HAP-1 (cell line): ENCODE measurements at regions not wholly inside any gene's neighbourhood (a gene's known extent, or its start where the extent isn't known, plus 50 kb on each side); places are given as distances from the start of the nearest gene placed in this dataset.
"Not testable (repeated sequence)": the region's sequence is repeated elsewhere in the genome, so short reads cannot be mapped to it uniquely, and the experiment has no call there.

ENCODE experiments used
- DNase-seq, 2 experiments: peaks; one replicate each; pipeline ENCODE4 v3.0.0-alpha.2; 2016 to 2020; ENCODE audit warnings: low spot score in 2 of 2
- H3K27me3 ChIP-seq: fragments of 250-450 bp; sonication (Bioruptor Pico); 2 replicates; pipeline ENCODE4 v1.5.1; 2020; ENCODE audit warnings: low read depth, mild to moderate bottlenecking, moderate library complexity
- H3K36me3 ChIP-seq: fragments of 250-450 bp; sonication (Bioruptor Pico); replicated peaks from 2 replicates; pipeline ENCODE4 v1.5.1; 2020; ENCODE audit warnings: mild to moderate bottlenecking
- H3K4me1 ChIP-seq: fragments of 250-450 bp; sonication (Bioruptor Pico); 2 replicates; pipeline ENCODE4 v1.5.1; 2020; ENCODE audit warnings: mild to moderate bottlenecking
- H3K4me3 ChIP-seq: fragments of 250-450 bp; sonication (Bioruptor Pico); 2 replicates; pipeline ENCODE4 v1.5.1; 2020; ENCODE audit warnings: mild to moderate bottlenecking, moderate library complexity
- H3K9me3 ChIP-seq: fragments of 250-450 bp; sonication (Bioruptor Pico); 2 replicates; pipeline ENCODE4 v1.5.1; 2020; ENCODE audit warnings: mild to moderate bottlenecking, moderate library complexity
- in situ Hi-C: fragments of 300-500 bp; cut with MboI; formaldehyde crosslinking; loops from 3 replicates; pipeline ENCODE4 v1.14.3; 2020; ENCODE audit warnings: low sequenced_read_pairs, inconsistent platforms, mixed read lengths

DNA sequence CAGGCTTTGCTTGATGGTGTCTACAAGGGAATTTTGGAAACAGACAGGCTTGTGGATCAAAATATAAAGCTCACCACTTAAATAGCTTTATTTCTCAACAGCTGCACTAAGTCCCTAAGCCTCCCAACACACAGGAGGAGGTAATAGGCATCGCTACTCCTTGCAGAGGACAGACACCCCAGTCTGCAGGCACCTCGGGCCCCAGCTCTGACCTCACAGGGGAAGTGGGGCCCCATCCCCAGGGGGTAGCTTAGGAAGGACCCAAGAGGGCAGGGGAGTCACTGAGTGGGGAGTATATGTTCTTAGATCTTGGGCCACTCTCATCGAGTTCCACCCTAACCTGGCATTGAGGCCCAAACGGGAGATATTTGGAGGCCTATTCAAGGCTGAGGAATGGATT, 66.7 kb upstream of the XPA start:
- Histone ChIP-seq H3K27me3 (peaks cover 2% of the 10 kb centered on the region; the same call in 1 of the 2 replicates), H3K9me3 (no peaks in the 10 kb centered on the region), H3K36me3 (no peaks in the 10 kb centered on the region), H3K4me1 (no peaks in the 10 kb centered on the region), H3K4me3 (no peak overlapping the region)
- in situ Hi-C loops: no loop called here
- DNase-seq: no peak

GRCh38 chr9:97766092-97766491, 69.0 kb upstream of the XPA start:
- Histone ChIP-seq H3K27me3 (no peaks in the 10 kb centered on the region; the same call in 1 of the 2 replicates), H3K4me3 (no peak overlapping the region), H3K9me3 (no peaks in the 10 kb centered on the region), H3K4me1 (no peaks in the 10 kb centered on the region), H3K36me3 (no peaks in the 10 kb centered on the region)
- in situ Hi-C loops: no loop called here
- no peak for DNase-seq

DNA sequence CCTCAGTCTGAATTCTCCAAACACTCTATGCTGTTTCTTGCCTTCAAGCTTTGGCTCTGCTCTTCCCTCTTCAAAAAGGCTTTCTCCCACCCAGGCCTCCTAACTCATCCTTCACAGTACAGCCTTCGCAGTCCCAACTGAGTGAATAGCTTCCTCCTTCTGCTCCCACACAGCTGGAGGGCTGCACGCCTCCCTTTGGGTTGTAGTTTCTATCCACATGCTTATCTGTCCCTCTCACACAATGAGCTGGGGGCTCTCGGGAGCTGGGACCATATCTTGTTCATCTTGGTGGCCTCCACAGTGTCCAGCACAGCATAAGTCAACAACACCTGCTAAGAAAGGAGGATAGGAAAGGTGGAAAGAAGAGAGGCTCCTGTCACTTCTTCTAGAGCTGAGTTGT, 69.5 kb upstream of the XPA start:
- Histone ChIP-seq H3K36me3 (no peaks in the 10 kb centered on the region), H3K4me1 (no peaks in the 10 kb centered on the region), H3K4me3 (no peak overlapping the region), H3K27me3 (no peaks in the 10 kb centered on the region; the same call in 1 of the 2 replicates), H3K9me3 (no peaks in the 10 kb centered on the region)
- no peak for DNase-seq
- in situ Hi-C loops: no loop called here

- no peak overlapping the region for H3K4me3 ChIP-seq
- in situ Hi-C loops: no loop called here
- no peaks in the 10 kb centered on the region for H3K36me3 ChIP-seq
- no peaks in the 10 kb centered on the region; the same call in 1 of the 2 replicates for H3K27me3 ChIP-seq
- H3K9me3 ChIP-seq: no peaks in the 10 kb centered on the region
- DNase-seq: no peak
- H3K4me1 ChIP-seq: no peaks in the 10 kb centered on the region
Observed at GRCh38 chr9:97767891-97768290, 70.8 kb upstream of the XPA start.

DNA sequence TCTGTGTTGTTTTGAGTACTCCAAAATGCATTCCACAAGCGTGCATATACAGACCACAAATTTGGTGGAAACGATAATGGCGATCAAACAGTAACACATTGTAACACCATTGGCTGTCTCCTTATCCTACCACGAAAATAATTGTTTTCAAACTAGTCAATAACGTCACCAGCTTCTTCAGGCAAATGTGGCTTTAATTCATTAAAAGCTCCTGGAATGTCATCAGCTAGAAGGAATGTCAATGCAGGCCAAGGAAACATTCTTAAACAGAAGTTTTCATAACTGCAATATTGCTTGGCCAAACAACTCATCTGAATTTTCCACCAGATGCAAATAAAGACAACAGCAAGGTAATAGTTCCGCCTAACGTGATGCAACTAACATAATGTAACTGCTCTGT, 71.6 kb upstream of the XPA start:
- no peak for DNase-seq
- Histone ChIP-seq H3K27me3 (no peaks in the 10 kb centered on the region; the same call in 1 of the 2 replicates), H3K36me3 (no peaks in the 10 kb centered on the region), H3K4me3 (no peak overlapping the region), H3K9me3 (no peaks in the 10 kb centered on the region), H3K4me1 (no peaks in the 10 kb centered on the region)
- in situ Hi-C loops: no loop called here

DNA sequence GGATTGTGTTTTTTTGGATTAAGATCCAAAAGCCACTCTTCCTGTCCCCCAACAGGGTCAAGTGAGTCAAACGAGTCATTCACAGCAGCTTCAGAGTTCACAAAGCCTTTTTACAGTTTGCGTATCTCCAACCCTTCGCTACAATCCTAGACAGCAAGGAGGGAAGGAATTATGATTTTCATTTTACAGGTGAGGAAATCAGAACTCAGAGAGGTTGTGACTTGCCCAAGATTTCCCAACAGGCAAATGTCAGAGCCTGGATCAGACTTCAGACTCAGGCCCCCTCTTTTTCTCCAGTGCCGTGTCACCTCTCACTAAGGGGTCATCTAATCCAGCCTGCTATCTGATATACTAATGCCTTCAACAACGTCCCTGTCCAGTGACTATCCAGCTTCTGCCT, 72.1 kb upstream of the XPA start:
- no peaks in the 10 kb centered on the region for H3K36me3 ChIP-seq
- no peaks in the 10 kb centered on the region; the same call in 1 of the 2 replicates for H3K9me3 ChIP-seq
- H3K27me3 ChIP-seq: peaks cover 1% of the 10 kb centered on the region; the same call in 1 of the 2 replicates
- H3K4me1 ChIP-seq: no peaks in the 10 kb centered on the region
- no peak overlapping the region for H3K4me3 ChIP-seq
- no peak for DNase-seq
- in situ Hi-C loops: no loop called here

DNA sequence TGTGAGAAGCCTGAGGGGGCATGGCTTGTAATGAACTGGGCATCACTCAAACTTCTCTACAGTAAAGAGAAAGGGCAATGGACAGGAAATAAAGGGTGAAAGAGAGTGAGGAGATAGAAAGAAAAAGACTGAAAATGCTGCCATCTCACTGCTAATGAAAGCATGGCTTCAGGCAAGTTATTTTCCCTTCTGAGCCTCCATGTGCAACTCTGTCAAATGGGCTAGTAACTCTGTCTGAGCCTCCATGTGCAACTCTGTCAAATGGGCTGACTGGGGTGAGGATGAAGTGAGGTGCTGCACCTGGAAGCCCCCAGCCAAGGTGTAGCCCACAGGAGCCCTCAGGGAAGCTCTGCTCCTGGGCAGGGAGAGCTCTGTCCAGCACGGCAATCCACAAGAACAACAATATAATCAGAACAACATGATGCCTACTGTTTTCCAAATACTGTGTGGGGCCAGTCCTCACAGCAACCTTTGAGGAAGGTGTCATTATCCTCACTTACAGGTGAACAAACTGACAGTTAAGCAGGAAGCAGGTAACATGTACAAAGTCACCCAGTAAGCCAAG, 73.8 kb upstream of the XPA start:
- Histone ChIP-seq H3K27me3 (peaks cover 11% of the 10 kb centered on the region), H3K4me1 (no peaks in the 10 kb centered on the region), H3K36me3 (no peaks in the 10 kb centered on the region), H3K9me3 (no peaks in the 10 kb centered on the region; the same call in 1 of the 2 replicates), H3K4me3 (no peak overlapping the region)
- in situ Hi-C loops: no loop called here
- DNase-seq: no peak

DNA sequence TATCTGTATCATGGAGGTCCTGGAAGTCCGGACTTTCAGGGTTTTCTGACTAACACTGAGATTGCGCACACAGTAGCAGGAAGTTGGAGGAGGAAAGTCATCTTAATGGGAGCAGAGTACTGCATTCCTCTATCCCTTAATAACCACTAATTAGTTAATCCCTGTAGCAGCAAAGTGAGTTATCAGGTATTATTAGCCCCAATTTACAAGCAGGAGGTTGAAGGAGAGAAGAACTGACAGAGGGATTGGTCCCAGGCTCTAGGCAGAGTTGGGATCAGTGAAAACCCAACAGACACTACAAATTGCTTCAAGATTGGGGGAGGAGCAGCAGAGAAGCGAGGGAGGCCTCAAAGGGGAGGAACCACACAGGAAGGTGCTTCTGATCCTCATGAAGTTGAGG, 74.5 kb upstream of the XPA start:
- H3K27me3 ChIP-seq: peaks cover 11% of the 10 kb centered on the region
- no peak for DNase-seq
- H3K4me3 ChIP-seq: no peak overlapping the region
- in situ Hi-C loops: no loop called here
- H3K36me3 ChIP-seq: no peaks in the 10 kb centered on the region
- H3K4me1 ChIP-seq: no peaks in the 10 kb centered on the region
- H3K9me3 ChIP-seq: no peaks in the 10 kb centered on the region; the same call in 1 of the 2 replicates

DNA sequence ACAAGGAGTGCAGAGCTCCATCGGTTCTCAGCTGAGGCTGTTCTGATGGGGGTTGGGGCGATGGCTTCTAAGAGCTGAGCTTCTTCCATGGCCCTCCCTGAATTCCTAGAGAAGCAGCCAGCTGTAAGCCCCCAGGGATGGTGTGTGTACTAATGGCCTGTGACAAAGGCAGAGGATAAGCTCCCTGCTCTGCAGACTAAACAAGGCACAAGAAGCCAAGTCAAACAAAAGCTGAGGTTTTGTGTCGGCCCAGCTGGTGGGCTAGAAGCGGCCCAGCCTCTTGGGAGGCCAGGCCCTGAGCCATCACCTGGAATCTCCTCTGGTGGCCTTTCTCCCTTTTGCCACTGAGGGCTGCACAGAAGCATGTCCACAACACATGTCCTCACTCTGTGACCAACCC, 75.0 kb upstream of the XPA start:
- Histone ChIP-seq H3K4me1 (no peaks in the 10 kb centered on the region), H3K27me3 (peaks cover 11% of the 10 kb centered on the region), H3K4me3 (no peak overlapping the region), H3K9me3 (no peaks in the 10 kb centered on the region; the same call in 1 of the 2 replicates), H3K36me3 (no peaks in the 10 kb centered on the region)
- no peak for DNase-seq
- in situ Hi-C loops: no loop called here

- Histone ChIP-seq H3K4me3 (no peak overlapping the region), H3K36me3 (no peaks in the 10 kb centered on the region), H3K27me3 (peaks cover 11% of the 10 kb centered on the region), H3K9me3 (no peaks in the 10 kb centered on the region; the same call in none of the 2 replicates), H3K4me1 (no peaks in the 10 kb centered on the region)
- in situ Hi-C loops: no loop called here
- DNase-seq: no peak
Observed at GRCh38 chr9:97773091-97773490, 76.0 kb upstream of the XPA start.

DNA sequence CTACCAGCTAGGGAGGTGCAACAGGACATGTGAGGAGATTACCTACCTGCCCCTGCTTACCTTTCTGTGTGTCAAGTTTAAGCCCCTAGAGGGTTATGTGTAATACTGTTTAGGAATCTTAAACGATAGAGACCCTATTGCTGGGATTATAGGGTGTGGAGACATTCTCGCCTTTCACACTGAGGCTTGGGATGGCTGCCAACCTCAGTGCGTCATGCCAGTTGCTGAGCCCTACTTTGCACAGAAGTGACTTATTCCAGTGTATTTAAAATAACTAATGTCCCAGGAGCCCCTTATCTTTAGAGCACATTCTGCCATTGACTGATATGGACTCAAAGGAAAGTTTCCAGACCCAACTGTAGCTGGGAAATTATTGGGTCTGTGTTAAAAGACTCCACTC, 76.6 kb upstream of the XPA start:
- Histone ChIP-seq H3K4me3 (no peak overlapping the region), H3K36me3 (no peaks in the 10 kb centered on the region), H3K27me3 (peaks cover 11% of the 10 kb centered on the region), H3K4me1 (no peaks in the 10 kb centered on the region), H3K9me3 (peaks cover 1% of the 10 kb centered on the region)
- in situ Hi-C loops: no loop called here
- no peak for DNase-seq

- Histone ChIP-seq H3K27me3 (peaks cover 11% of the 10 kb centered on the region), H3K36me3 (no peaks in the 10 kb centered on the region), H3K9me3 (peaks cover 6% of the 10 kb centered on the region), H3K4me1 (no peaks in the 10 kb centered on the region), H3K4me3 (no peak overlapping the region)
- DNase-seq: no peak
- in situ Hi-C loops: no loop called here
Observed at GRCh38 chr9:97774673-97775072, 77.5 kb upstream of the XPA start.

GRCh38 chr9:97778740-97779139, 74.3 kb upstream of the FOXE1 start:
- H3K4me1 ChIP-seq, H3K4me3 ChIP-seq, in situ Hi-C loops, H3K36me3 ChIP-seq, H3K9me3 ChIP-seq, DNase-seq: not testable (repeated sequence)
- peaks cover 11% of the 10 kb centered on the region for H3K27me3 ChIP-seq

GRCh38 chr9:97779608-97780007, 73.4 kb upstream of the FOXE1 start:
- Histone ChIP-seq H3K9me3 (peaks cover 6% of the 10 kb centered on the region), H3K4me1 (no peaks in the 10 kb centered on the region), H3K36me3 (no peaks in the 10 kb centered on the region), H3K4me3 (no peak overlapping the region), H3K27me3 (peaks cover 6% of the 10 kb centered on the region; the same call in 1 of the 2 replicates)
- DNase-seq: no peak
- in situ Hi-C loops: no loop called here

GRCh38 chr9:97781902-97782301, 71.1 kb upstream of the FOXE1 start:
- peaks cover 6% of the 10 kb centered on the region for H3K9me3 ChIP-seq
- H3K27me3 ChIP-seq: no peaks in the 10 kb centered on the region
- H3K4me1 ChIP-seq: no peaks in the 10 kb centered on the region
- no peak overlapping the region for H3K4me3 ChIP-seq
- DNase-seq: no peak
- in situ Hi-C loops: no loop called here
- no peaks in the 10 kb centered on the region for H3K36me3 ChIP-seq
